HG03280 (cell line): ENCODE measurements at regions not wholly inside any gene's neighbourhood (a gene's known extent, or its start where the extent isn't known, plus 50 kb on each side); places are given as distances from the start of the nearest gene placed in this dataset.
"Not testable (repeated sequence)": the region's sequence is repeated elsewhere in the genome, so short reads cannot be mapped to it uniquely, and the experiment has no call there.

ENCODE experiments used
- ATAC-seq: cut with Tn5 transposase; IDR thresholded peaks from one replicate; pipeline ENCODE4 v1.9.1; 2021; ENCODE audit warnings: mild to moderate bottlenecking, moderate library complexity; ENCODE audit not compliant: unreplicated experiment

- no peak for ATAC-seq
Observed at GRCh38 chr20:48409055-48409615, 418.7 kb downstream of the PREX1 start.

GRCh38 chr20:48407710-48408109 is 420.1 kb downstream of the PREX1 start:
- ATAC-seq, result no peak

GRCh38 chr20:48406912-48407340 is 420.9 kb downstream of the PREX1 start:
- no peak for ATAC-seq

GRCh38 chr20:48406498-48406897 is 421.3 kb downstream of the PREX1 start:
- no peak for ATAC-seq

- ATAC-seq, result no peak
Observed at GRCh38 chr20:48405909-48406308, 421.9 kb downstream of the PREX1 start.

GRCh38 chr20:48404598-48404997 is 423.2 kb downstream of the PREX1 start:
- no peak for ATAC-seq

- no peak for ATAC-seq
Observed at GRCh38 chr20:48403167-48403761, 424.5 kb downstream of the PREX1 start.

- ATAC-seq, result no peak
Observed at GRCh38 chr20:48401359-48401758, 426.4 kb downstream of the PREX1 start.

- no peak for ATAC-seq
Observed at GRCh38 chr20:48400009-48400408, 427.8 kb downstream of the PREX1 start.

GRCh38 chr20:48398506-48399449 is 429.0 kb downstream of the PREX1 start:
- no peak for ATAC-seq

GRCh38 chr20:48396981-48397861 is 430.6 kb downstream of the PREX1 start:
- not testable (repeated sequence) for ATAC-seq

GRCh38 chr20:48395816-48396546 is 431.8 kb downstream of the PREX1 start:
- no peak for ATAC-seq

GRCh38 chr20:48394415-48395081 is 433.3 kb downstream of the PREX1 start:
- ATAC-seq, result no peak

- ATAC-seq, result no peak
Observed at GRCh38 chr20:48393737-48394314, 434.0 kb downstream of the PREX1 start.

GRCh38 chr20:48393311-48393685 is 434.5 kb downstream of the PREX1 start:
- ATAC-seq, result no peak

- ATAC-seq, result no peak
Observed at GRCh38 chr20:48392407-48393310, 435.1 kb downstream of the PREX1 start.

- ATAC-seq, result no peak
Observed at GRCh38 chr20:48390981-48391380, 436.8 kb downstream of the PREX1 start.

- no peak for ATAC-seq
Observed at GRCh38 chr20:48387675-48388074, 440.1 kb downstream of the PREX1 start.
